ENCODE measurements at regions not wholly inside any gene's neighbourhood (a gene's known extent, or its start where the extent isn't known, plus 50 kb on each side); places are given as distances from the start of the nearest gene placed in this dataset.

DNA sequence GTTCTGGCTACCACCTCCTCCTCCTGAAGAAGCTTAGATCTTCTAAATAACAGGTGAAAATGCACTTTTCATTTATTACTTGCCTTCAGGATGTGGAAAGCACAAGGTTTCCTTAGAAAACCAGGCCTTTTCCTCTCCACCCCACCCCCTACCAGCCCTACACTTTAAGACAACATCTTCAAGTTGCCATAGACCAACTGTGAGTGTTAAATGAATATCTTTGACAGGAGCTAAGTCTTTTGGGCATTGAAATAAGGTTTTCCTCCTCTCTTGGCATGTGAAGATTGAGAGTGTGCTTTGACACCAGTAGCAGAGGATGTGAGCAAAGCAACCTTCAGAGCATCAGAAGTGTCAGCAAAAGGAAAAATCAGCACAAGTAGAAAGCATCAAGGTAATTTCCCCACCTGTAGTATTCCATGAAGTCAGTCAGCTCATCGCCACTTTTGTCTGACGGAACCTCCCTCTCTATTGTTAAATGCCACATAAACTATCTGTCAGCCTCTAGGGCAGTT lies 532.3 kb upstream of the MMS22L start:
- DNase-seq (ENCODE audit: low spot score): no peak

DNA sequence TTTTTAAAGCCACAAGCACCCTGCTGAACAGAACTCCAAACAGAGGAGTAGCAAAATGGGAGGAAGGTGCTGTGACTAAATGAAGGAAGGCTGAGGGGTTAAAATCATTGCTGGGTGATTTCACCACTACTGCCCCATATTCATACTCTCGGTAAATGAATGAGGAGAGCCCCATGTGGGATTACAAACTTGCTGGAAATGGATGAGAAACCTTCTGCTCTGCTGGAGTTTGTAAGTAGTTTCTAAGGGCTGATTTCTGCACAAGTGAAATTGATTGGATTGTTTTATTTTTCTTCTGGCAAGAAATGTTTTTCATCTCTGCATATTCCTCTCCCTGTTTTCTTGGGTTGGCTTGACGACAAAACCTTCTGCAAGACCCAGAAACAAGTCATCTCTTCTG lies 533.5 kb upstream of the MMS22L start:
- DNase-seq (ENCODE audit: low spot score): no peak

DNA sequence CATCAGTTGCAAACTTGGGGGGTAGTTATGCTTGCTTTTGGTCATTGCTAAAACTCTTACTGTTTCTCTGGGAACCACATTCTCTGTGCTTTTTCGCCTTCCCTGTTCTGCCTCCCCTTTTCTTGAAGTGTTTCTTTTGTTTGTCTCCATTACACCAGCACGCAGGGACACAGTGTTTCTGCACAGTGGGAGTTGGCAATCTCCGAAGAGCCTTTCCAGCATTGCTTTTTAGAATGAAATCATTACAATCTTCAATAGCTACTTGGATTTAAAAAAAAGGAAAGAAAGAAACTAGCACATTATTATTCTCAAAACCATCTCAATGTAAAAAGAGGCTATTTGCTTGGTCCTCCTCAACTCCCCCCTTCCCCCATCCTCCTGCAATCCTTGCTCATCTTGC lies 536.7 kb upstream of the MMS22L start:
- DNase-seq (ENCODE audit: low spot score): no peak

DNA sequence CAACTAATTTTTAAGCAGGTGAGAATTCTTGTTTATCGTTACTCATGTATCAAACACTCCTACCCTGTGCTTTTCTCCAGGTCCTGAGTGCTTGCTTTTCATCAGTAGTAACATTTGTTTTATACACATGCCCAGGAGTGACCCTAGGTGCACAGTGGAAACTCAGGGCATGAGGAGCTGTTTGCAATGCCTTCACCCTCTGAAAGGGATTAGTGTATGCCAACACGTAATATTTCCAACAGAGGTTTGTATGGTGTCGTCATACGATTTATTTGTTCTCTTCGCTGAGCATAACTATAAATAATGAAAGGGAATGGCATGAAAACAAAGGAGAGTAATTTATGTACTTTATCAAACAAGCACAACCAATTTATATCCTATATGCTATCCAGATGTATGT lies 537.4 kb upstream of the MMS22L start:
- DNase-seq (ENCODE audit: low spot score): no peak

DNA sequence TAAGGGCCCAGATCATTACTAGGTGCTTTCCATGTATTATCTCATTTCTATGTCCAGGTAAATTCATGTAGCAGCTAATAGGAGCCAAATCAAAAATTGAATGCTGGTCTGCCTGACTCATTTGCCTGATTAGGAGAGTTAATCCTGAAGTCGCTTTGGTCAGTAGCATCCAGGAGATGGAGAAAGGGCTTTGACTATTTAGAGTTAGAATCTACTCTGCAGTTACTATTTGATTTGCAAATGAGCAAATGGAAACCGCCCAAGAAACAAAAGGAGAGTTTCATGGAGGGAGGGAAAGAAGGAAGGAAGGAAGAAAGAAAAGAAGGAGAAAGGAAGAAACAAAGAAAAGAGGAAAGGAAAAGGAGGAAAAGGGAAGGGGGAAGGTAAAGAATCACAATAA lies 539.6 kb upstream of the MMS22L start:
- no peak for DNase-seq (ENCODE audit: low spot score)

DNA sequence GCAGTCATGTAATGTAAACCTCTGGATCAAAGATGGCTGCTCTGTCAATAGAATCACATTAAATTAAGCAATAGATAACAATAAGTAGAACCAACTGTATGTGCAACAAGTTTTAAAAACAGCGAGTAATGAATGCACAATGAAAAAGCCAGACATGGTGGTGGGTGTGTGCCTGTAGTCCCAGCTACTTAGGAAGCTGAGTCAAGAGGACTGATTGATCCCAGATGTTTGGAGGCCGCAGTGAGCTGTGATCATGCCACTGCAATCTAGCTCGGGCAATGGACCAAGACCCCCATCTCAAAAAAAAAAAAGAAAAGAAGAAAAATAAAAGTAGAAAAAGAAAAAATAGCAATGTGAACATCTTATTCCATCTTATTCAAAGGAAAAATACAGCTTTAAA lies 558.7 kb upstream of the MMS22L start:
- DNase-seq (ENCODE audit: low spot score): no peak

DNA sequence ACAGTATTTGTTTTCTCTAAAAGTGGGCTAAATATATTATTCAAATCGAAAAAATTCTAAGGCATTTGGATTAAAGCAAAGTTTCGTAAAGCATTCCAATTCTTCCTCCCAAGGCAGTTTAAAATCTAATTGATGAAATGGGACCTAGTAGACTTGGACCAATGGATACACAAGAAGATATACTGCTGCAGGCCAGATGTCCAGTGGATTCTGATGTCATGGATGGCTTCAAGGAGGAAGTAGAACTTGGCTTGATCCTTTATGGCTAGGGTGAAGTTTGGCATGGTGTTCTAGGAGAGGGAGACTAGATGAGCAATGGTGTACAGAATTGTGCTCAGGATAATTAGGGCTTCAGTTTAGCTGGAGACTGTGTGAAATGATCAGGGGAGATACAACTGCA lies 559.5 kb upstream of the MMS22L start:
- no peak for DNase-seq (ENCODE audit: low spot score)

DNA sequence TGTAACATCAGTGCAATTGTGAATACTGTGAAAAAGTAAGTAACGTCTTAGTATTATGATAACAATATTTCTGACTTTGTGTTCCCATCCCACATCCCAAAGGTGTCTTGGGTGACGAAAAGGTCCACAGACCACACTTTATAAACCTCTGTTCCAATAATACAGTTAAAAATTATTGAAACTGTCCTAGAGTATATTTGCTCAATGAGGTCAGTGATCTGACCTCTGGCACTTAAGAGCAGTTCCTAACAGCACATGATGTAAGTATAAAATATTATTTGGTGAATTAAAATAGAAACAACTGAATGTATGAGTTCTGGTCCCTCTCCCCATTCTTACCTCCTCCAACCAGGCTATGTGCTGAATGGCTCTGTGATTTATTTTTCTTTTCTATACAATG lies 566.4 kb upstream of the MMS22L start:
- DNase-seq (ENCODE audit: low spot score): no peak

DNA sequence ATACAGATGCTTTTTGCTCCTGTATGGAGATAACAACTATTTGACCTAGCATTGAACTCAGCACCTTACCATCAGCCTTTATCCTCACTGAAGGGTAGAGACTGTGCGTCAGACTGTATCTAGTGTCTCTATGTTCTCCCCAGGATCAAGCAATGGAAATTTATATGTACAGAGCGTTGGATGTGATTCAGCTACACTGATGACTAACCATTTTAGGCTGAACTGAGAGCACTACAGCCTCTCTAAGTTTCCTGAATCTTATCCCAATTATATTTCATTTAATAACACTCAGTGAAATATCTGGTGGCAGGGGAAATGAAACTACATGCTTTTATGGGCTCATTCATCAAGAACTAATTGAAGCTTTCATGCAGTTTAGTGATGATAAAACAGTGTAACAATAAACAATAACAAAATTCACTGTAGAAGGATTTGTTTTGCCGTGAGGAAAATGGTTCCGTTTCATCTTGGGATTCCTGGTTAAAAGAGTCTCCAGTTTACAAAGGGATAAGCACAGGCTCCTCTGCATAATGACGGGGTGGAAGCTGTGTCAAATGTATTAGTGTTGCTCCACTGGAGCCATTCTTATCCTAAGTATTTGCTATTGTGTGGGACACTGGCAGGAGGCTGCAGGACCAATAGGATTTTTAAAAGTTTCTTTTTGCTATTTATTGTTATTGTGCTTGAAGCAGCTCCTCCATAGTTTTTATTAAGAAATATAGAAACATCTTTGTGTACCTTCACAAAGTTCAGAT lies 567.6 kb upstream of the MMS22L start:
- DNase-seq (ENCODE audit: low spot score): no peak

DNA sequence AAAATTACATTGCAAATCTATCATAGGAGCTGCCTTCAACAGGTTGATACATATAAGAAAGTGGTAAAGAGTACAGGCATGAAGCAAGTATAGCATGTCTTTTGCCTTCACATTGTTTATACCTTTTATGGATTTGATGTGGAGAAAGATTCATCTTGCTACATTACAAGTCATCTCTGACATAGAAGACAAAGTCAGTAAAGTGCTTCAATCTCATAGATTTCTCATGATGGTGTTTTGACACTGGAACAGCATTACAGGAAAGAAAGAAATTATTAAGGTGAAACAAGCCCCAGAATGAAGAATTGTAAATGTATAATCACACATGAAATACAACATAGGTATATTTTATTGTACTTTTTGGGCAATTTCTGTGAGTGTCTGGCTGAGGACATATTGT lies 580.7 kb upstream of the MMS22L start:
- DNase-seq (ENCODE audit: low spot score): no peak

DNA sequence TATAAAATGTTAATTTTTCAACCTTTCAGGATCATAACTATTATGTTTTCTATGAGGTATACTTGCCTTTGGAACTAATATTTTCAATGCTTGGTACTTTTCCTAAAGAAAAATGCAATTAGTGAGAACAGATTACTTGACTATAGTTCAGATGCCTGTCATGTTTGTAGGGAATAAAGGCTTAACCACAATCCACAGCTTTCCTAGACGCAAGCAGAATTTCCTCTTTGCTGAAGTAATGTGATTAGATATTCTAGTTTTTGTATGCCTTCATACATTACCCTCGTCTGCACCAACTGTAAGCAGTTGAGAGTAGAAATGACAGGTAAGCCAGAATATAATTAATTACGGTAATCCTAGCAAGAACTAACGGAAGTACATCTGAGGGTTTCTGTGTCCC lies 581.4 kb upstream of the MMS22L start:
- DNase-seq (ENCODE audit: low spot score): no peak

DNA sequence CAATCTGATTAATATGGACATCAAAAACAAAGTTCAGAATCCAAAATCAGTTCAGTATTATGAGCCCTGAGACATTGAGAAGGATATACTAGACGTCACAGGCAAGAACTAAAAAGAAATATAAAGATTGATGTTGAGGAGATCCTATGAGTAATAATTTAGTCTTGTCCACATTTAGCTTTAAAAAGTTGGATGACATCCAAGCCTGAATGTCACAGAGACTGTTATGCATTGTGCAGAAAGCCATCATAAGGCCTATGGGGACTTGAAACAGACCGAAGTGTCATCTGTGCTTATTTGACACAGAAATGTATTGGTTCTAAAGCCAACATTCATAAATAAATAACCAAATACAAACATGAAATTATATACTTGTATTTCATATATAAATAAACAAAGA lies 581.8 kb upstream of the MMS22L start:
- DNase-seq (ENCODE audit: low spot score): no peak

DNA sequence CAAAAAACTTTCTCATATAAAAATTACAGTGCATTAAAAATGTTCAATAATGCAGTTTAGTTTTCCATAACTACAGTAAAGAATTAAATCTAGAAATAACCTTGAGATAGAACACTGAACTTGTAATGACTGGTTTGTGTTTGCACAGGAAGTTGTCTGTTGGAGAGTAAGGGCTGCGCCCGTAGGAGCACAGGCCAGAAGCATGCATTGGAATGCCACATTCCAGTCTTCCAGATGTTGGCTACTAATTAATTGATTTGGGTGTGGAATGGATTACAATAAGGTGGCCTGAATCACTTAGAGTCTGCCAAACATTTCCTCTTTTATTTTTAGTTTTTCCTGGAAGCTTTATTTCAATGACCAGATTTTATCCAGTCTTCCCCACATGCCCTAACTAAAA lies 582.6 kb upstream of the MMS22L start:
- no peak for DNase-seq (ENCODE audit: low spot score)

DNA sequence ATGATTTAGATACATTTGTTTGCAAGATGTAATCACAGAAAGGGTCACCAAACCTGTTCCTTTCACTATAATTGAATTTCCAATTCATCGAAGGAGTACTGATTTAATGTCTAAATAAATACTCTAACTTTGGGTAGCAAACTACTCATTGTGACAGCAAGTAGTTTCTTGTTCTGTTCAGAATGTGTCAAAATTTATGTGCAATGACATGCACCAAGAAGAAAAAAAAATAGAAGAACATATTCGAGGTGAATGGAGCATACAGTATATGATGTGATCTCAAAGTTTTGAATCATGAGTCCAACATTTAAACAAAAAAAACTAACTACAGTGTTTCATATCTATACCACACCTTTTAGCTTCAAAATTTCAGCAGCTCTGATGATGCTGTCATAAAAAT lies 583.6 kb upstream of the MMS22L start:
- DNase-seq (ENCODE audit: low spot score): no peak

DNA sequence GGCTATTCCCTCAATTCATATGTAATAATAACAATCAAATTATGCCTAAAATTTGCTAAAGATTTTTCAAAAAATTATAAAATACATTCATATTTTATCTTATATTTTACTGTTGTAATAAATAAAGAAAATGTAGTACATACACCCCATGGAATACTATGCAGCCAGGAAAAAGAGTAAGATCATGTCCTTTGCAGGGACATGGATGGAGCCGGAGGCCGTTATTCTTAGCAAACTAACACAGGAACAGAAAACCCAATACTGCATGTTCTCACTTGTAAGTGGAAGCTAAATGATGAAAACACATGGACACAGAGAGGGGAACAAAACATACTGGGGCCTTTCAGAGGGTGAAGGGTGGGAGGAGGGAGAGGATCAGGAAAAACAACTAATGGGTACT lies 584.2 kb upstream of the MMS22L start:
- no peak for DNase-seq (ENCODE audit: low spot score)

DNA sequence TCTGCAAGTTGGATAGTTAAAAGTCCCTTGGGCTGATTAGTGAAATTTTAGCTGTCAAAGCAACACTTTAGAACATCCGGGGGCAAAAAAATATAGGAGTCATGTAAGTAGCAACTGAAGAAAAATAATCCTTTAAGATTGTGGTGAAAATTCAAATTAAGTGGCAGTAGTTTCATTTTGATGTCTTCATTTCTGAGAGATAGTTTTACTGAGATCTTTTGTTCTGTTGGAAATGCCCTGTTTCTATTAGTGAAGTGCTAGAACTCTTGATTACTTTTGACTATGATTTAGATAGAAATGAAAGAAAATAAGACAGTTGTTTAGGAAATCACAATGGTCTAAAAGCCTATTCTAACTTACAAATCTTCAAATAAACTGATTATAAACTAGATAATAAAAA lies 587.3 kb upstream of the MMS22L start:
- DNase-seq (ENCODE audit: low spot score): no peak

DNA sequence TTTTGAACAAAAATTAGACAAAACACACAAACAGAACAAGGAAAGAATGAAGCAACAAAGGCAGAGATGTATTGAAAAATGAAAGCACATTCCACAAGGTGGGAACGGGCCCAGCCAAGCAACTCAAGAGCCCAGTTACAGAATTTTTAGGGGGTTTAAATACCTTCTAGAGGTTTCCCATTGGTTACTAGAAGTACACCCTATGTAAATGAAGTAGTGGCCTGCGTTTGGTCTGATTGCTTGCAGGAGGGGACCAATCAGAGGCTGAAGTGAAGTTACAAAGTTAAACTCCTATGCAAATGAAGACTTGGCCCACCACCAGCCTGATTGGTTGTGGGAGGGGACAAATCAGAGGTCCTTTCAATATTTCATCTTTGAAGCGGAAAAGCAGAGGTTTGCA lies 593.7 kb upstream of the MMS22L start:
- no peak for DNase-seq (ENCODE audit: low spot score)

DNA sequence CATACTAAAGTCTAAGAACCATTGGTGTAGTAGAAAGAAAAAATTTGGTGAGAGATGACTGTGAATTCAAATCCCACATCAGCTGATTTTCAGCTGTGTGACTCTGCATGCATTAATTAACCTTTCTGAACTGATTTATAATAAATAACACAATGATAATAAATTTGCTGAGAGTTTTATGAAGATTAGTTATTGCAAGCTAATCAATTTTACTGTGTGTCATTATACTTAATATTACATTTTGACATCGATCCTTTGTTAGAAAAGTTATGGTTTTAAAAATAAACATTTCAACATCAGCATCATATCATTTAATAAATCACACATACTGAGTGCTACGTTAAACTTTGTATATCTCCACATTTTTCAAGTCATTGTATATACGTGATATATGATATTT lies 599.7 kb upstream of the MMS22L start:
- DNase-seq (ENCODE audit: low spot score): no peak

DNA sequence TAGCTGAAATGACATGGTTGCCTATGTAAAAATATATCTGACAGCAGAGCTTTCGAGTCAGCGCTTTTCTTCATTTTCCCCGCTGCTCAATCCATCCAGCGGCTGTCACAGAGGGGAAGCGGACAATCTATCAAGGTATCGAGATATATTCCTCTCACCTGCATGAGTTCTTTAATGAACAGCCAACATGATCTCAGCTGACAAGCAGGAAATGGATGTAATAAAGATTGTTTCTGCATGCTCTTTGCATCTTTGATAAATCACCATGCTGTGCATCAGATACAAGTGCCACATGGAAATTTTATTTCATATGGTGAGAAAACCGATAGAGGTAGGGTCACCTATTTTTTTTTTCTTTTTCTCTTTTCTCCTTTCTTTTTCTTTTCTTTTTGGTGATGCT lies 602.3 kb upstream of the MMS22L start:
- no peak for DNase-seq (ENCODE audit: low spot score)

DNA sequence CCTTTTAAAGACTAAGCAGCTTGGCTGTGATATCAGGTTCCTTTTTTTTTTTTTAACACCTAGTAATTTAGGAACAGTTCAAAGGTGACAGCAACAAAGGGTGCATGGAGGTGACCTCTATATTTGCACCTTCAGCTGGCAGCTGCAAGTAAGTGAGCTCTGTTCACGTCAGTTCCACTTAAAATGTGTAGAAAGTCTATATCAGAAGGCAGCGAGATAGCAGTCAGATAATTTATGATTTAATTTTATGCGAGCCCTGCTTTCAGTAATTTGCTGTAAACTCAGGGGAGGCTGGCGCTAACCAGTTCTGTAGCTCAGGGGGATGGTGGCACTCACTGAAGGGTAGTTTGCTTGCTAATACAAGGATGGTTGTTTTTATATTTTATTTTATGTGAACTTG lies 602.8 kb upstream of the MMS22L start:
- no peak for DNase-seq (ENCODE audit: low spot score)

DNA sequence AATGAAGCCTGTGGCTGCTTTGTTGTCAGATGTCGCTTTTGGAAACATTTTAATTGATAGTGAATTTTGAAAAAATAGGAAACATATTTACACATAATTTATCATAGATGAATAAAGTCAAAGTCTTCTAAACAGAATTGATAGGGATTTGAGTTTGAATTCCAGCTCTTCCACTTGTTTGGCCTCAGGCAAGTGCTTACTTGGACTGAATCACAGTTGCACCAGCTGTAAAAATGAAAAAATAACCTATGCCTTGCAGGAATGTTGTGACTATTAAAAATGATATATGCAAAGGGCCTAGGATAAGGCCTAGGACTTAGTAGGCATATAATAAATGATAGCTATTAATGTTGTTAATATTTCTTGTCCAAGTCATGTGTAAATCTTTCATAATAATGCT lies 618.5 kb upstream of the MMS22L start:
- DNase-seq (ENCODE audit: low spot score): no peak

DNA sequence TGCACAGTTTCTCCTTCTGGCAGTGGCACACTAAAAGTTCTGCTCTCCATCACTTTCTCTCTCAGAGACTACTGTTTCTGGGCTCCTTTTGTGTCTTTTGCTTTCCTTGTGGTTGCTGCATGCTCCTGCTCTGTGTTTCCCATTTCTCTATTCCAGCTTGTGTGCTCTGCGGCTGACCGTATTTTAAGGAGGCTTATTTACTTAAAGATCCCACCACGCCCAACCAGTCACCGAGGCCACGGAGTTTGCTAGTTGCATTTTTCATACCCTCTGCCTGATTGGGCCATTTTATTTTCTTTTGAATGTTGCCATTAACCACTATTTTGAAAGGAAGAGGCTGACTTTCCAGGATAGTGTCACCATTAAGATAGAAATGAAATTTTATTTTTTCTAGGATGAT lies 626.4 kb upstream of the MMS22L start:
- DNase-seq (ENCODE audit: low spot score): no peak

DNA sequence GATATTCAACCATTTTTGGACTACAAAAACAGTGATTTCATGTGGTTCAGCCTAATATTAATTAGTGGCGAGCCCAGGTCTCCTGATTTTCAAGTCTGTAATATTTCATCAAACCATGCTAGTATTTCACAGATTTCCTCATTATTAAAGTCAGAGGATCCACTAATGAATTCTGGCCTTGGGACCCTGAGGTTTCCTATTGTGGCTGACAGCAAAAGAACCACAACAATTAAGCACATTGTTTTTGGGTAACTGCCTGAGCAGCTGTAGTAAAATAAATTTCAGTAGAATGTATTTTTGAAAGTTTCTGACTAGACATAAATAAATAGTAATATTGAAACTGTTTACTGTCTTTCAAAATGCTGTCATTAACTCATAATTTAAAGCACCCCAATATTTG lies 630.7 kb upstream of the MMS22L start:
- DNase-seq (ENCODE audit: low spot score): no peak

DNA sequence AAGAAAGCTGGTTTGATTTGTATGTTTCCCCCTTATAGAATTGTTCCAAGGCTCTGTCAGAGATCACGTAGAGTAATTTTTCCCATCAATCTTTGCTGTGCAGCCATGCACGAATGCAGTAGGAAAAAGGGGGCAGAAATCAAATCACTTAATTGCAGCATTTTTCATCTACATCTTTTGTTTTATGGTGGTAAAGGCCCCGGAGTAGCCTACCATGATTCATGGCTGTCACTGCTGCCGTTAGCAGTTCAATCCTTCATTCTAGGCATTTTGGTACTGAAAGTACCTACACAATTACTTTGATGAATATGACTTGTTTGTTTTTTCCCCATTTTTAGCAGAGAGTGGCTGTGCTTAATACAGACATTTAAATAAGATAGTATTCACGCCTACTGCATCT lies 631.9 kb upstream of the MMS22L start:
- DNase-seq (ENCODE audit: low spot score): no peak

DNA sequence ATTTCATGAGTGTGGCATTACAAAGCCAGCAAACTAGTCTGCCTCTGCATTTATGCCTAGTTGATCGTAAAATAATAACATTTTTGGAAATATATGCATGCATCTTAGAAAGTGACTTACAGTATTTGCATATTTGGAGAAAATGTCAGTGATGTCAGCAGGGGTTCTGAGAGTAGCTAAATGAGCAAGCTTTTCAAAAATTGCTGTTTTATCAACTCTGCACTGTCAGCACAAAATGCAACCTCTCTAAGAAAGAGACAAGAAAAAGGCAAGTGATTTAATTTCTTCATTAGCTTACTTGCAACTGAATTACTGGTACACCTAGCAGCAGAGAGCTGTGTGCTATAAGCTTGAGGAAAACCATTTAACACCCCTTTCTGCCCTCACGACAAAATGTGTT lies 632.5 kb upstream of the MMS22L start:
- no peak for DNase-seq (ENCODE audit: low spot score)
